ENCODE measurements at regions not wholly inside any gene's neighbourhood (a gene's known extent, or its start where the extent isn't known, plus 50 kb on each side); places are given as distances from the start of the nearest gene placed in this dataset.

GRCh38 chr15:25608926-25609325 lies 170.1 kb upstream of the UBE3A start:
- H3K36me3 ChIP-seq (replicated peaks in 1 of 2; ENCODE audit: control insufficient read depth in 1 of 2, insufficient read depth in 2 of 2, low read length in 2 of 2): no peaks in the 10 kb centered on the region
- no peaks in the 10 kb centered on the region for H3K4me1 Mint-ChIP-seq
- H3K79me2 ChIP-seq (ENCODE audit: insufficient read depth, low read length): no peaks in the 10 kb centered on the region
- peak overlapping the region in 1 of 7 donors; percentile 40 for H3K27ac Mint-ChIP-seq
- H2AFZ ChIP-seq (ENCODE audit: insufficient read depth, low read depth, low read length, poor library complexity, severe bottlenecking): no peak overlapping the region
- no peak overlapping the region for H3K27ac ChIP-seq (ENCODE audit: low read depth in 1 of 2, low read length in 2 of 2)
- H3K4me1 ChIP-seq (ENCODE audit: control insufficient read depth in 1 of 2, insufficient read depth in 2 of 2, low read length in 2 of 2): no peaks in the 10 kb centered on the region
- TF ChIP-seq CTCF (IDR thresholded peaks at IDR 0.05): no peak
- no peak overlapping the region for H3K4me3 Mint-ChIP-seq
- H3K4me2 ChIP-seq (replicated peaks; ENCODE audit: extremely low read depth, low read length, poor library complexity, severe bottlenecking): no peak overlapping the region
- 95% methylated on average over 5 of the region's 5 CpGs for WGBS (ENCODE audit: insufficient coverage)
- no peak overlapping the region for H3K9ac ChIP-seq (ENCODE audit: insufficient read depth, low read length, poor library complexity, severe bottlenecking)
- H3K4me3 ChIP-seq (replicated peaks in 1 of 3; ENCODE audit: low read depth in 2 of 3, low read length in 3 of 3): no peak overlapping the region
- intact Hi-C loops (cut with micrococcal nuclease): no loop called here
- no peaks in the 10 kb centered on the region for H4K20me1 ChIP-seq (ENCODE audit: insufficient read depth, low read length)
- H3K27me3 Mint-ChIP-seq (ENCODE audit: low read depth in 3 of 3): peaks cover 0 to 3% (median 2%) of the 10 kb centered on the region in 3 donors
- H3K36me3 Mint-ChIP-seq: no peaks in the 10 kb centered on the region
- DNase-seq: no peak
- H3K27me3 ChIP-seq (ENCODE audit: control insufficient read depth in 2 of 2, insufficient read depth in 2 of 2, low read length in 2 of 2): no peaks in the 10 kb centered on the region
- H3K9me3 ChIP-seq (replicated peaks in 1 of 2; ENCODE audit: control insufficient read depth in 1 of 2, insufficient read depth in 1 of 2, low read length in 2 of 2): peaks cover 12 to 26% of the 10 kb centered on the region in 2 donors
- peaks cover 2 to 22% (median 7%) of the 10 kb centered on the region in 7 donors for H3K9me3 Mint-ChIP-seq

- Histone ChIP-seq H3K4me2 (replicated peaks; ENCODE audit: extremely low read depth, low read length, poor library complexity, severe bottlenecking) (no peak overlapping the region), H3K36me3 (replicated peaks in 1 of 2; ENCODE audit: control insufficient read depth in 1 of 2, insufficient read depth in 2 of 2, low read length in 2 of 2) (no peaks in the 10 kb centered on the region), H3K9ac (ENCODE audit: insufficient read depth, low read length, poor library complexity, severe bottlenecking) (no peak overlapping the region), H3K4me1 (ENCODE audit: control insufficient read depth in 1 of 2, insufficient read depth in 2 of 2, low read length in 2 of 2) (no peaks in the 10 kb centered on the region), H3K27ac (ENCODE audit: low read depth in 1 of 2, low read length in 2 of 2) (no peak overlapping the region), H3K9me3 (replicated peaks in 1 of 2; ENCODE audit: control insufficient read depth in 1 of 2, insufficient read depth in 1 of 2, low read length in 2 of 2) (peaks cover 5 to 10% of the 10 kb centered on the region in 2 donors), H3K4me3 (replicated peaks in 1 of 3; ENCODE audit: low read depth in 2 of 3, low read length in 3 of 3) (no peak overlapping the region), H3K27me3 (ENCODE audit: control insufficient read depth in 2 of 2, insufficient read depth in 2 of 2, low read length in 2 of 2) (no peaks in the 10 kb centered on the region), H2AFZ (ENCODE audit: insufficient read depth, low read depth, low read length, poor library complexity, severe bottlenecking) (no peak overlapping the region), H3K79me2 (ENCODE audit: insufficient read depth, low read length) (no peaks in the 10 kb centered on the region), H4K20me1 (ENCODE audit: insufficient read depth, low read length) (no peaks in the 10 kb centered on the region)
- DNase-seq: no peak
- WGBS (ENCODE audit: insufficient coverage): no CpG with 5 or more reads among the region's 1 CpG
- no peak for TF ChIP-seq CTCF (IDR thresholded peaks at IDR 0.05)
- Mint-ChIP-seq H3K4me1 (no peaks in the 10 kb centered on the region), H3K27me3 (ENCODE audit: low read depth in 3 of 3) (peaks cover 0 to 3% (median 2%) of the 10 kb centered on the region in 3 donors), H3K4me3 (no peak overlapping the region), H3K9me3 (peaks cover 4 to 12% (median 9%) of the 10 kb centered on the region in 7 donors), H3K36me3 (no peaks in the 10 kb centered on the region), H3K27ac (no peak overlapping the region)
- intact Hi-C loops (cut with micrococcal nuclease): no loop called here
These were observed 166.3 kb upstream of the UBE3A start for GRCh38 chr15:25605151-25605550.

Measured in CD14-positive monocyte (primary cell).